ENCODE measurements at regions not wholly inside any gene's neighbourhood (a gene's known extent, or its start where the extent isn't known, plus 50 kb on each side); places are given as distances from the start of the nearest gene placed in this dataset.

GRCh38 chr15:70190965-70191364 is 93.2 kb upstream of the TLE3 start:
- DNase-seq: no peak

GRCh38 chr15:70189826-70190695 is 92.3 kb upstream of the TLE3 start:
- no peak for DNase-seq

GRCh38 chr15:70188286-70188685 is 90.6 kb upstream of the TLE3 start:
- DNase-seq: no peak

- no peak for DNase-seq
These were observed 89.6 kb upstream of the TLE3 start for GRCh38 chr15:70187331-70187730.

- DNase-seq: no peak
These were observed 88.4 kb upstream of the TLE3 start for GRCh38 chr15:70186152-70186551.

GRCh38 chr15:70185251-70185711 is 87.6 kb upstream of the TLE3 start:
- DNase-seq: no peak

GRCh38 chr15:70182858-70183695 is 85.4 kb upstream of the TLE3 start:
- no peak for DNase-seq

GRCh38 chr15:70181626-70182255 is 84.0 kb upstream of the TLE3 start:
- no peak for DNase-seq

GRCh38 chr15:70180186-70180875 is 82.6 kb upstream of the TLE3 start:
- no peak for DNase-seq

GRCh38 chr15:70179309-70179892 is 81.7 kb upstream of the TLE3 start:
- DNase-seq: no peak

GRCh38 chr15:70178335-70179084 is 80.8 kb upstream of the TLE3 start:
- no peak for DNase-seq

GRCh38 chr15:70172566-70173225 is 75.0 kb upstream of the TLE3 start:
- DNase-seq: no peak

- no peak for DNase-seq
These were observed 74.4 kb upstream of the TLE3 start for GRCh38 chr15:70172124-70172523.

GRCh38 chr15:70171256-70171886 is 73.7 kb upstream of the TLE3 start:
- DNase-seq: no peak

- no peak for DNase-seq
These were observed 72.5 kb upstream of the TLE3 start for GRCh38 chr15:70170096-70170699.

- no peak for DNase-seq
These were observed 71.4 kb upstream of the TLE3 start for GRCh38 chr15:70169147-70169546.

- DNase-seq: no peak
These were observed 69.4 kb upstream of the TLE3 start for GRCh38 chr15:70167155-70167554.

GRCh38 chr15:70166506-70167087 is 68.9 kb upstream of the TLE3 start:
- DNase-seq: no peak

GRCh38 chr15:70165716-70166284 is 68.1 kb upstream of the TLE3 start:
- DNase-seq: no peak
